ENCODE measurements at regions not wholly inside any gene's neighbourhood (a gene's known extent, or its start where the extent isn't known, plus 50 kb on each side); places are given as distances from the start of the nearest gene placed in this dataset.

GRCh38 chr13:27014406-27015359 lies 156.9 kb downstream of the USP12 start:
- ATAC-seq (no peak), DNase-seq (ENCODE audit: low spot score in 2 of 2) (no peak)
- H3K4me1 Mint-ChIP-seq = no peaks in the 10 kb centered on the region
- no peak overlapping the region for H3K4me3 Mint-ChIP-seq
- no peaks in the 10 kb centered on the region for H3K36me3 Mint-ChIP-seq
- H3K9me3 Mint-ChIP-seq = no peaks in the 10 kb centered on the region
- no peak overlapping the region for H3K27ac Mint-ChIP-seq

DNA sequence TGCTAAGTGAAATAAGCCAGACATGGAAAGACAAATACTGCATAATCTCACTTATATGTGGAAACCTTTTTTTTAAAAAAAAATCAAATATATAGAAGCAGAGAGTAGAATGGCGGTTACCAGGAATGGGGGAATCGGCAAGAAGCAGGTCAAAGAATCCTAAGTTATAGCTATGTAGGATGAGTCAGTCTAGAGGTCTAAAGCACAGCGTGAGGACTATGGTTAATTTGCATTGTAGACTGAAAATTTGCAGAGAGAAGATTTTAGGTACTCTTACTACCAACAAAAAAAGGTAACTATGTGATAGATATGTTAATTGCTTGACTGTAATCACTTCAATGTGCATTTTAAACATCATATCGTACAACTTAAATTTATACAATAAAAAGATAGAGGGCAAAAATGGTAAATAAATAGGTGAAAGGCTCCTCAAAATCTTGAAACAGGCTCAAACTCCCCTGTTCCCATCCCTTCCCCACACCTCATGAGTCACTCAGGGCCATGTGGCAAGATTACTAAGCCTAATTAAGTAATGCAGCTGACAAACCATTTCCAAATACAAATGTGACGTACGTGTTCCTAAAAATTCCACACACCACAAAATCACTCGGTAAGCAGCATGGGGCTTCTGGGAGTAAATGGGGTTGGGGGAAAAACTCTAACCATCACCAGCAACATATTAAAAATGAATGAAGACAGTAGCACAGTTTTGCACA lies 159.0 kb downstream of the USP12 start:
- Mint-ChIP-seq H3K9me3 (no peaks in the 10 kb centered on the region), H3K36me3 (no peaks in the 10 kb centered on the region), H3K27ac (no peak overlapping the region), H3K4me3 (no peak overlapping the region), H3K4me1 (no peaks in the 10 kb centered on the region)
- peak; percentile 54 for ATAC-seq
- no peak for DNase-seq (ENCODE audit: low spot score in 2 of 2)

- Mint-ChIP-seq H3K4me1 (no peaks in the 10 kb centered on the region), H3K36me3 (no peaks in the 10 kb centered on the region), H3K4me3 (no peak overlapping the region), H3K27ac (no peak overlapping the region), H3K9me3 (no peaks in the 10 kb centered on the region)
- DNase-seq (ENCODE audit: low spot score in 2 of 2) (no peak), ATAC-seq (no peak)
Measured at GRCh38 chr13:27011661-27012060, 159.9 kb downstream of the USP12 start.

DNA sequence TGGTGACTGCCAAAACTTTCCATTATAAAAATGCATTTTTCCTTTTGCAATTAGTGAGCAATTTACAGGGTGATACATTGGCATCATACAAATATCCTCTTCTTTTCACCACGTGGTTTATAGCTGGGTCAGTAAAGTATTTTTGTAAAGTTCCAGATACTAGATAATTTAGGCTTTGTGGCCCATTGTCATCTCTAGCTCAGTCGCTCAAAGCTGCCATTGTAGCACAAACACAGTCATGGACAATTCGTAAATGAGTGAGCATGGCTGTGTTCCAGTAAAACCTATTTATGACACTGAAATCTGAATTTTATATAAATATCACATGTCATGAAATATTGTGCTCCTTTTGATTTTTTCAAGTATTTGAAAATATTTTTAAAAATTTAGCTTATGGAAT lies 162.9 kb downstream of the USP12 start:
- DNase-seq (ENCODE audit: low spot score in 2 of 2) = no peak
- Mint-ChIP-seq H3K9me3 (no peaks in the 10 kb centered on the region), H3K4me3 (no peak overlapping the region), H3K4me1 (no peaks in the 10 kb centered on the region), H3K36me3 (no peaks in the 10 kb centered on the region), H3K27ac (no peak overlapping the region)
- no peak for ATAC-seq

GRCh38 chr13:27007166-27007565 lies 164.4 kb downstream of the USP12 start:
- Mint-ChIP-seq H3K27ac (no peak overlapping the region), H3K9me3 (no peaks in the 10 kb centered on the region), H3K36me3 (no peaks in the 10 kb centered on the region), H3K4me3 (no peak overlapping the region), H3K4me1 (no peaks in the 10 kb centered on the region)
- DNase-seq (ENCODE audit: low spot score in 2 of 2) (no peak), ATAC-seq (no peak)

DNA sequence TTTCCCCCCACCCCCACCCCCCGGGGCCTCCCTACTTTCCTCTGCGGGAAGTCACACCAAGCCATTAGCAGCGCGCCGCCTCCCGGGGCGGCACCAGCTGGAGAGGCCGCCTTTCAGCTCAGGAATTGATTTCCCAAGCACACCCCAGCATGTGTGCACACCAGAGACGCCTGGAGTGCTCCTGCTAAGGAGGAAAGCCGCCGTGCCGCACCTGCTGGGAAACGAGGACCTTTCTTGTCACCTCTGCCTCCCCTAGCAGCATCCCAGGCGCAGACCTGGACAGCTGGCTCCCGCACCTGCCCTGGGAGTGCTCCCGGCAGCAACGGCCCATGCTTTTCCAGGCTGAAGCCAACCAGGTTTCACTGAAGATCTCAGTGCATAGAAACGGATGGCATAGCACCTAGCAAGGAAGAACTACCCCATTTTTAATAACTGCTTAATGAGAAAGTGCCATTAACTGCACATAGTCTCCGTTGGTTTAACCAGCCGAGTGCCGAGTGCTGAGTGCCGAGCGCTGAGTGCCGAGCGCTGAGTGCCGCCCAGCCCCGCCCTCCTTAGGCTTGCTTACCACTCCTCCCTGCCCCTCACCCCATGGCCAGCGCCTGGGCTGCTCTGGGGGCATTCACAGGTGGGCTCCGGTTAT lies 165.0 kb downstream of the USP12 start:
- H3K27ac Mint-ChIP-seq = no peak overlapping the region
- no peak for DNase-seq (ENCODE audit: low spot score in 2 of 2)
- H3K9me3 Mint-ChIP-seq = no peaks in the 10 kb centered on the region
- peak; percentile 38 for ATAC-seq
- H3K36me3 Mint-ChIP-seq = no peaks in the 10 kb centered on the region
- H3K4me3 Mint-ChIP-seq = no peak overlapping the region
- no peaks in the 10 kb centered on the region for H3K4me1 Mint-ChIP-seq

GRCh38 chr13:27005976-27006518 lies 165.6 kb downstream of the USP12 start:
- Mint-ChIP-seq H3K36me3 (no peaks in the 10 kb centered on the region), H3K4me3 (no peak overlapping the region), H3K9me3 (no peaks in the 10 kb centered on the region), H3K27ac (no peak overlapping the region), H3K4me1 (no peaks in the 10 kb centered on the region)
- no peak for DNase-seq (ENCODE audit: low spot score in 2 of 2)
- no peak for ATAC-seq

DNA sequence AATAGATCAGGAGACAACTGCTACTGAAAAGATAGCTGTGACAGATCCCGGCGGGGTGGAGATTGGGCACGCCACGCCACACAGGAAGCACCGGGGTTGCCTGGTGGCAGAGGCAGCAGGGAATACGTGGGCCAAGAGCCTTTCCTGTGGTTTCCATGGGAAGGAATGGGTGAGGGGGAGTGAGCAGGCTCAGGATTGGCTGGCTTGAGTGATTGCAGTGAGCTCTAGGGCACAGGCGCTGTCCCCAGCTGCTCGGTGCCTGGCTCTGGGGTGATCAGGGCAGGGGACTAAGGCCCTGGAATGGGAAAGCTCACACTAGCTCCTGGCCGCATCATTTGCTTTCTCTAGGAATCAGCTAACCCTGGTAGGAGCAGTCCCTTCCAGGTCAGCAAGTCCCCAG lies 166.1 kb downstream of the USP12 start:
- H3K36me3 Mint-ChIP-seq = no peaks in the 10 kb centered on the region
- H3K4me3 Mint-ChIP-seq = no peak overlapping the region
- ATAC-seq (no peak), DNase-seq (ENCODE audit: low spot score in 2 of 2) (no peak)
- no peaks in the 10 kb centered on the region for H3K9me3 Mint-ChIP-seq
- H3K27ac Mint-ChIP-seq = no peak overlapping the region
- no peaks in the 10 kb centered on the region for H3K4me1 Mint-ChIP-seq

DNA sequence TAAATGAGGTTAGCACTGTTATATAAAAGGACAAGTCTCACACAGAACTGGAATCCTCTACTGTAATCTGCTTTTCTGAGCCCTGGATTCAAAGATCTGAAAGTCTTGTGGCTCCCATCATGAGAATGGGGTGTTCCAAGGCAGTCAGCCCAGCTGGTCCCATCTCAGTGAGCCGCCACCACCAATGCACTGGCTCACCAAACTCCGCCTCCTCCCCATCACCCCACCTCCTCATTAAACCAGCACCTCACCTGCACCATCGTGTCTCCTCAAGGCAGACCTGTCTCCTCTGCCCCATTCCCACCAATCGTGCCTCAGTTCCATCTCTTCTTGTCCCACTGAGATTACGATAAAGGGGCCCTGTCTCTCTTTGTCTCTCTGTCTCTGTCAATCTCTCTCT lies 166.7 kb downstream of the USP12 start:
- no peak overlapping the region for H3K27ac Mint-ChIP-seq
- no peaks in the 10 kb centered on the region for H3K9me3 Mint-ChIP-seq
- no peaks in the 10 kb centered on the region for H3K4me1 Mint-ChIP-seq
- H3K4me3 Mint-ChIP-seq = no peak overlapping the region
- no peaks in the 10 kb centered on the region for H3K36me3 Mint-ChIP-seq
- DNase-seq (ENCODE audit: low spot score in 2 of 2) = no peak
- ATAC-seq = no peak

GRCh38 chr13:27004326-27004725 lies 167.3 kb downstream of the USP12 start:
- Mint-ChIP-seq H3K27ac (no peak overlapping the region), H3K4me3 (no peak overlapping the region), H3K9me3 (no peaks in the 10 kb centered on the region), H3K36me3 (no peaks in the 10 kb centered on the region), H3K4me1 (no peaks in the 10 kb centered on the region)
- DNase-seq (ENCODE audit: low spot score in 2 of 2) (no peak), ATAC-seq (no peak)

GRCh38 chr13:27001705-27002104 lies 169.9 kb downstream of the USP12 start:
- DNase-seq (ENCODE audit: low spot score in 2 of 2) = no peak
- ATAC-seq = no peak
- peaks cover 7% of the 10 kb centered on the region for H3K4me1 Mint-ChIP-seq
- H3K36me3 Mint-ChIP-seq = no peaks in the 10 kb centered on the region
- H3K27ac Mint-ChIP-seq = no peak overlapping the region
- no peaks in the 10 kb centered on the region for H3K9me3 Mint-ChIP-seq
- H3K4me3 Mint-ChIP-seq = no peak overlapping the region

DNA sequence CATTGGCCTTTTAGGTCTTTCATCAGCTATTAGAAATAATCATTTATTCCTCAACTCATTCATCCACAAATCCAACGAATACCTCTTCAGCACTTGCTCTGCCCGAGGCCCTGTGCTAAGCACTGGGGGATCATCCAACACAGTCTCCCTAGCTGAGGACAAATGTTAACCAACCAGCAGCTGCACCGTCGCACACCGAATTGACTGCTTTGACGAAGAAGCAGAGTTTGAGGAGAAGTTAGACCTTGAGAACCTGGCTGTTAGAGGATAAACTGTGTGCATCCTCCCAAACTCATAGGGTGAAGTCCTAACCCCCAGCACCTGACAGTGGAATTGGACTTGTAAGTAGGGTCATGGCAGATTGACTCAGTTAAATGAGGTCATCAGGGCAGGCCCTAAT lies 170.9 kb downstream of the USP12 start:
- no peaks in the 10 kb centered on the region for H3K36me3 Mint-ChIP-seq
- ATAC-seq = no peak

DNA sequence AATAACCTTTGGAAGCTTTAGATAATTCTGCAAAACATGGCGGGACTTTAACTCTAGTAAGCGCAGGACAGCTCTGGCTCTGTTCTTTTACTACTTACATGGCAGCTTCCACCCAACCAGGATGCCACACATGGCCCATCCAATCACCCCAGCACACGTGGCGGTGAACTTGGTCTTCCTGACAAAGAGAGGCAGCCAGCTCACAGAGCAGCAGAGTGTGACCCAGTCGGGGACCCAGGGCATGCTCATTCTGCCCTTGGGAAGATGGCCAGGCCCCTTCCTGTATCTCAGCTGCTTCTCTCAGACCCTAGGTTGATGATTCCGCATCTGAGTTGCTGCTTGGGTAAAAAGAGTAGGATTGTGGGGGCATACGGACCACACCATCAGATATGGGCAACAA lies 172.1 kb downstream of the USP12 start:
- no peaks in the 10 kb centered on the region for H3K36me3 Mint-ChIP-seq
- peaks cover 7% of the 10 kb centered on the region for H3K4me1 Mint-ChIP-seq
- no peak overlapping the region for H3K27ac Mint-ChIP-seq

More for the DNA sequence above, 170.9 kb downstream of the USP12 start:
- no peak for DNase-seq (ENCODE audit: low spot score in 2 of 2)
- Mint-ChIP-seq H3K4me1 (peaks cover 7% of the 10 kb centered on the region), H3K9me3 (no peaks in the 10 kb centered on the region), H3K4me3 (no peak overlapping the region), H3K27ac (no peak overlapping the region)

DNA sequence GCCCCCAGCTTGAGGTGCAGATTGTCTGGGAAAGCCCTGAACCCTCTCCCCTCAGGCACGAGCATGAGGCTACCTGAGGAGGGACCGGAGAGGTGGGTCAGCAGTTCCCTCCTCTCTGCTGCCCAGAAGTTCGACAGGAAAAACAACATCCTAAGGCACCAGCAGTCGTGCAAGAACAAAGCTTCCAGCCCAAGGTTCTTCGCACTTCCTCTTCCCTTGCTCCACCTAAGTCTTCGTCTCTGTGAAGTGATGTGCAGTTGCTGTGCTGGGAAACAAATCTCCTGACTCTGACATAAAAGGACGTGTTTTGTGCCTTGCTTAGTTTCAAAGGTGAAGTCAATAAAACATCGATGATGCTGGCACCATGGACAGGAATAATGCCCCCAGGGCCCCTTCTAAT lies 173.3 kb downstream of the USP12 start:
- Mint-ChIP-seq H3K9me3 (no peaks in the 10 kb centered on the region), H3K4me3 (no peak overlapping the region), H3K36me3 (no peaks in the 10 kb centered on the region), H3K27ac (no peak overlapping the region), H3K4me1 (peaks cover 7% of the 10 kb centered on the region)
- no peak for ATAC-seq
- DNase-seq (ENCODE audit: low spot score in 2 of 2) = no peak

More for the DNA sequence above, 172.1 kb downstream of the USP12 start:
- DNase-seq (ENCODE audit: low spot score in 2 of 2) (no peak), ATAC-seq (no peak)
- H3K9me3 Mint-ChIP-seq = no peaks in the 10 kb centered on the region
- H3K4me3 Mint-ChIP-seq = no peak overlapping the region

DNA sequence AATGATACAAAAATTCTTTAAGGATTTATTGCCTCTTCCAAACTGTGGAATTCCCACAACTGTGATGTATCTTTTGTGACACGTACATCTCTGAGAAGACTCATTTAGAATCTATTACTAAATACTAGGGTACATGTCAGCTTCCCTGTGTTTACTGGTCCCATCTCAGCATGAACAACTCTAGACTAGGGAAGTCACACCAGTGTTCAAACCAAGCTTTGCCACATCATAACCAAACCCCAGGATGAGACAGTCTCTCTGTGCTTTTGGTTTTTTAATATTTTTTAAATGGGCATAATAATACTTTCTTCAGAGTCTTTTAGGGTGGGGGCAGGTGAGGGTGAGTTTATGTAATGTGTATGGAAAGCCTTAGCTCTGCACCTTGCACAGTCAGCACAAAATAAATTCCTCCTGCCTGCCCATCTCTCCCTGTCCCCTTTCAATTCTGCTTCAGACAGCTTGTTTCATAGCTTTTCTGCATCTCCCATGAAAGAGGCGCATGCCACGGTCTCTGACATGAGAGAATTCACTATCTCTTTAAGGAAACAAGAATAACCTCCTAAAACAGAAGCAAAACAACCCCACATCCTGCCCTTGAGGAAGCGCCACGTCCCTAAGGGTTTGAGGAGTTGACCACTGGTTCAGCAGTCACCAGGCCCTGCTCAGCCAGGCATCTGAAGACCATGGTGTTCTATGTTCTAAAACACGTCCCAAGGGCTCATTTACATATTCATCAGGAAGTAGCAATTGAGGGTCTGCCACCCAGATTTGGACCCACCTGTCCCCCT lies 174.5 kb downstream of the USP12 start:
- peak in 1 of 2 donors; percentile 69 for DNase-seq (ENCODE audit: low spot score in 2 of 2)
- Mint-ChIP-seq H3K4me3 (peak overlapping the region; percentile 22), H3K4me1 (peaks cover 7% of the 10 kb centered on the region), H3K36me3 (no peaks in the 10 kb centered on the region), H3K9me3 (no peaks in the 10 kb centered on the region), H3K27ac (peak overlapping the region; percentile 38)
- peak; percentile 98 for ATAC-seq

All from stimulated activated effector memory CD8-positive, alpha-beta T cell treated with anti-CD3 and anti-CD28 coated beads, Interleukin-12 subunit alpha, Interleukin-12 subunit beta, amount 100 ng/mL, for 72 hours (primary cell).